SK-N-MC (cell line): ENCODE measurements at regions not wholly inside any gene's neighbourhood (a gene's known extent, or its start where the extent isn't known, plus 50 kb on each side); places are given as distances from the start of the nearest gene placed in this dataset.

Experiments
- DNase-seq: peaks from one replicate; pipeline ENCODE4 v3.0.0-alpha.2; 2011; ENCODE audit warnings: low read depth, low spot score
- H3K27ac ChIP-seq: fragments of 200-600 bp; sonication (generic); 2 replicates; pipeline ENCODE4 v1.5.1; 2016; ENCODE audit warnings: mixed run types
- H3K36me3 ChIP-seq: fragments of 200-600 bp; sonication (generic); 2 replicates; pipeline ENCODE4 v1.6.1; 2017; ENCODE audit warnings: antibody characterized with exemption, low read length, mixed read lengths; ENCODE audit not compliant: insufficient read depth
- H3K4me3 ChIP-seq: fragments of 200-600 bp; sonication (generic); 2 replicates; pipeline ENCODE4 v1.5.1; 2016
- H3K9ac ChIP-seq: fragments of 200-600 bp; sonication (generic); 2 replicates; pipeline ENCODE4 v1.8.0; 2017; ENCODE audit warnings: mixed run types, mixed read lengths; ENCODE audit not compliant: insufficient read length
- H3K9me3 ChIP-seq: fragments of 200-600 bp; sonication (generic); 2 replicates; pipeline ENCODE4 v1.6.1; 2017; ENCODE audit warnings: low read depth, mild to moderate bottlenecking, antibody characterized with exemption, low read length, moderate library complexity, mixed read lengths
- EZH2 ChIP-seq: fragments of 200-600 bp; sonication (generic); IDR thresholded peaks from one replicate; pipeline ENCODE4 v1.6.1; 2017; ENCODE audit warnings: antibody characterized with exemption
- FOXP2 ChIP-seq: optimal IDR thresholded peaks from 2 replicates; pipeline ENCODE3; 2011; ENCODE audit warnings: mild to moderate bottlenecking, moderate library complexity; ENCODE audit not compliant: insufficient read depth; ENCODE audit errors: extremely low read length, control extremely low read depth
- POLR2AphosphoS5 ChIP-seq: IDR thresholded peaks from 2 replicates; pipeline ENCODE4 v1.6.1; 2012; ENCODE audit warnings: mild to moderate bottlenecking, low read depth, low read length, borderline replicate concordance

- Histone ChIP-seq H3K4me3 (no peak overlapping the region), H3K9ac (no peak overlapping the region), H3K36me3 (no peaks in the 10 kb centered on the region), H3K9me3 (no peaks in the 10 kb centered on the region), H3K27ac (no peak overlapping the region)
- no peak for TF ChIP-seq FOXP2
- no peak for TF ChIP-seq POLR2AphosphoS5
- TF ChIP-seq EZH2 = no peak
- DNase-seq = no peak
Measured at GRCh38 chr14:28926122-28926521, 159.5 kb downstream of the FOXG1 start.

DNA sequence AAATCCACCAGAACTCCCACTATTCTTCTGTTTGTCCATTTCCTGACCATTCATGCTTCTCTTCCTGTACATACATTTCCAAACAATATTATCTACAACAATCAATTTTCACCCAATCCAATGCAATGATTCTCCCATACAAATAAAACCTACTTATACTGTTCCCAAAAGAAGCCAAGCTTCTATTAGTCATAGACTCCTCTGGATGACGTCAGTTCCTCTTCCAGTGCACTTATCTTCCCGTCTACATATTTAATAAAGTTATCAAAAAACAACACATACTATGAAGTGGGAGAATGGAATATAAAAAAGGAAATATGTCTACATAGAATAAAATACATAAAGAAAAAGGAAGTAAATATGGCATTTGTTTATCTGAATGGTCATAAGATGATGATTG, 165.4 kb downstream of the FOXG1 start:
- H3K36me3 ChIP-seq = no peaks in the 10 kb centered on the region
- no peak overlapping the region for H3K27ac ChIP-seq
- no peak for DNase-seq
- no peak for TF ChIP-seq EZH2
- TF ChIP-seq POLR2AphosphoS5 = no peak
- TF ChIP-seq FOXP2 = no peak
- H3K9ac ChIP-seq = no peak overlapping the region
- H3K9me3 ChIP-seq = no peaks in the 10 kb centered on the region
- no peak overlapping the region for H3K4me3 ChIP-seq

DNA sequence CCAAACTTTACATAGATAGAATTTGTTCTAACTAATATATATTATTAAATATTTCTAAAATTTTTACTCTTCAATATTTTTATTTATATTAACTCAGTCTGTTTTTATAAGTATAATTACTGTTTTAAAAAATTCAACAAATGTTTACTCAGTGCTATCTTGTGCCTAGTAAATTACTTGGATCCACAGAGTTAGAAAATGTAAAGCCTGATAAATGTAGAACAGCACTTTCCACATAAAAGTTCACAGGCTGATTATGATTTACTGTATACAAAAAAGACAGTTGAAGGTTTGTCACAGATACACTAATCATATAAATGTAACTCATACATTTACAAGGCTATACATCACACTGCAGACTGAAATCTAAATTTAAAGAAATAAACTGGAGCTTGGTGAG, 170.0 kb downstream of the FOXG1 start:
- no peak overlapping the region for H3K4me3 ChIP-seq
- H3K27ac ChIP-seq = no peak overlapping the region
- no peaks in the 10 kb centered on the region for H3K9me3 ChIP-seq
- no peaks in the 10 kb centered on the region for H3K36me3 ChIP-seq
- DNase-seq = no peak
- no peak overlapping the region for H3K9ac ChIP-seq
- no peak for TF ChIP-seq EZH2
- TF ChIP-seq FOXP2 = no peak
- no peak for TF ChIP-seq POLR2AphosphoS5

- Histone ChIP-seq H3K36me3 (no peaks in the 10 kb centered on the region), H3K9me3 (no peaks in the 10 kb centered on the region), H3K27ac (no peak overlapping the region), H3K4me3 (no peak overlapping the region), H3K9ac (no peak overlapping the region)
- DNase-seq = no peak
- TF ChIP-seq EZH2 (no peak), POLR2AphosphoS5 (no peak), FOXP2 (no peak)
Measured at GRCh38 chr14:28941758-28942157, 175.2 kb downstream of the FOXG1 start.

- no peaks in the 10 kb centered on the region for H3K9me3 ChIP-seq
- no peak overlapping the region for H3K9ac ChIP-seq
- H3K4me3 ChIP-seq = no peak overlapping the region
- no peak for DNase-seq
- no peaks in the 10 kb centered on the region for H3K36me3 ChIP-seq
- no peak overlapping the region for H3K27ac ChIP-seq
- no peak for TF ChIP-seq FOXP2
- TF ChIP-seq POLR2AphosphoS5 = no peak
- no peak for TF ChIP-seq EZH2
Measured at GRCh38 chr14:28944605-28945004, 178.0 kb downstream of the FOXG1 start.

DNA sequence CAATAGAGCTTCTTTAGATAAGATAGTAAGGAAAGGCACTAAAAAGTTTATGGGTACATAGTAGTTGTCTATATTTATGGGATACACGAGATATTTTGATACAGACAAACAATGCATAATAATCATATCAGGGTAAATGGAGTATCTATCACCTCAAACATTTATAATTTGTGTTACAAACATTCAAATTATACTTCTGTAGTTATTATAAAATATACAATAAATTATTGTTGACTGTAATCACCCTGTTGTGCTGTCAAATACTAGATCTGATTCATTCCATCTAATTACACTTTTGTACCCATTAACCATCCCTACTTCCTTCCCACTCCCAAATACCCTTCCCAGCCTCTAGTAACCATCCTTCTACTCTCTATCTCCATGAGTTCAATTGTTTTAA, 179.7 kb downstream of the FOXG1 start:
- TF ChIP-seq POLR2AphosphoS5 (no peak), EZH2 (no peak), FOXP2 (no peak)
- DNase-seq = no peak
- H3K9me3 ChIP-seq = no peaks in the 10 kb centered on the region
- H3K9ac ChIP-seq = no peak overlapping the region
- no peak overlapping the region for H3K27ac ChIP-seq
- H3K36me3 ChIP-seq = no peaks in the 10 kb centered on the region
- no peak overlapping the region for H3K4me3 ChIP-seq

GRCh38 chr14:28949503-28949902, 182.9 kb downstream of the FOXG1 start:
- Histone ChIP-seq H3K36me3 (no peaks in the 10 kb centered on the region), H3K4me3 (no peak overlapping the region), H3K9me3 (no peaks in the 10 kb centered on the region), H3K9ac (no peak overlapping the region), H3K27ac (no peak overlapping the region)
- no peak for TF ChIP-seq FOXP2
- TF ChIP-seq EZH2 = no peak
- no peak for DNase-seq

GRCh38 chr14:28952161-28952560, 185.6 kb downstream of the FOXG1 start:
- H3K4me3 ChIP-seq = no peak overlapping the region
- no peak for TF ChIP-seq EZH2
- TF ChIP-seq POLR2AphosphoS5 = no peak
- no peak for TF ChIP-seq FOXP2
- no peak for DNase-seq
- no peaks in the 10 kb centered on the region for H3K36me3 ChIP-seq
- no peaks in the 10 kb centered on the region for H3K9me3 ChIP-seq
- H3K27ac ChIP-seq = no peak overlapping the region
- H3K9ac ChIP-seq = no peak overlapping the region

DNA sequence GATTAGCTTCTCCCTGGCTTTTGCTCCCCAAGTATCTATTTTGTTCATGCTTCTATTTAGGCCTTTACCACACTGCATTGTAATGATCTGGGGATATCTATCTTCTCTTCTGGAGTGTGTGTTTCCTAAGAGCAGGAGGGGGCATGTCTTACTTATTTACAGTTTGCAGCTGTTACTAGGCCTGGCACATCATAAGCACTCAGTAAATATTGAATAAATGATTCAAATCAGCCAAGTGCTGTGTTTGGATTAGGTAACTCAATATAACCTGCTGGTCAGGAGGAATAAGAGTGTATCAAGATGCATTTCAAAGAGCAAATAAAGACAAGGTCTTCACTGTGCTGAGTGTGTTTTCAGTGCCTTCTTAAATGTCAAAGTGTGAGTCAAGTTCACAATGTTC, 186.1 kb downstream of the FOXG1 start:
- DNase-seq = no peak
- Histone ChIP-seq H3K36me3 (no peaks in the 10 kb centered on the region), H3K4me3 (no peak overlapping the region), H3K27ac (no peak overlapping the region), H3K9ac (no peak overlapping the region), H3K9me3 (no peaks in the 10 kb centered on the region)
- TF ChIP-seq FOXP2 (no peak), POLR2AphosphoS5 (no peak), EZH2 (no peak)

DNA sequence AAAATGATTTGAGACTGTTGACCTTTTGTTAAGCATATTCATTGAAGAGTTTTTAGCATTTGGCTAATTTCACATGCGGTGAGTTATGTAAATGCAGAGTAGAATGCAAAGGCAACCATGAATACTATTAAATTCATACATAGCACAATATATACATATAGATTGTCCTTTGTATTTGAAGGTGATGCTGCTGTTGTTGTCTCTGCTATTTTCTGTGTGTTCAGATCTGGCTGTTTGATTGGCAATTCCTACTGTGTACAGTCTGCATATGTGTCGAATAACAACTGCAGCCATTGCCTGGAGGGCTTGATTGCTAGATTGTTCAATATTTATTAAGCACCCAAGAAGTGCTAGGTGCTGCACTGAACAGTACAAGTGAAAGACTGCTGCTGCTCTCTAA, 187.4 kb downstream of the FOXG1 start:
- H3K4me3 ChIP-seq = no peak overlapping the region
- no peak for DNase-seq
- H3K36me3 ChIP-seq = no peaks in the 10 kb centered on the region
- H3K9ac ChIP-seq = no peak overlapping the region
- H3K9me3 ChIP-seq = no peaks in the 10 kb centered on the region
- TF ChIP-seq FOXP2 (no peak), EZH2 (no peak), POLR2AphosphoS5 (no peak)
- H3K27ac ChIP-seq = no peak overlapping the region
